ENCODE measurements at regions not wholly inside any gene's neighbourhood (a gene's known extent, or its start where the extent isn't known, plus 50 kb on each side); places are given as distances from the start of the nearest gene placed in this dataset.
A peak's percentile ranks its signal among the peaks of the same experiment; 100 is the strongest.
"Not testable (repeated sequence)": the region's sequence is repeated elsewhere in the genome, so short reads cannot be mapped to it uniquely, and the experiment has no call there.

GRCh38 chr12:24507827-24508226, 441.1 kb downstream of the BCAT1 start:
- no peak for DNase-seq (ENCODE audit: low read depth)

- no peak for DNase-seq (ENCODE audit: low read depth)
Measured at GRCh38 chr12:24505366-24506015, 443.4 kb downstream of the BCAT1 start.

- not testable (repeated sequence) for DNase-seq (ENCODE audit: low read depth)
Measured at GRCh38 chr12:24503477-24503876, 445.4 kb downstream of the BCAT1 start.

DNA sequence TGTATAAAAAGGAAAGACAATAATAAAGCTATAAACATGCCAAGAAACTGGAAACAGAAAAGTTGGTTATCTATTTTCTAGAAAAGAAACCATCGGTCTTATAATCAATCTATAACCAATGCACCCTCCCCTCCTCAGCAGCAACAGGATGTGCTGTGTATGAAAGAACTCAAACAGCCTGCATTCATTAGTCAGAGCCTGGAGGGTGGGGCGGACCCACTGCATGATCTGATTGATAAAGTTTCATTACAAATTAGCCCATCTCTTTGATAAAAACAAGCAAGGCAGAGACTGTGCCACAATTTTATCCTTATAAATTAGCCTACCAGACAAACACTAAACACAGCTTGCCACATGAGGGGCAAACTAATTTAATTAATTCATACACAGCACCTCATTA, 448.1 kb downstream of the BCAT1 start:
- DNase-seq (ENCODE audit: low read depth): no peak

- DNase-seq (ENCODE audit: low read depth): no peak
Measured at GRCh38 chr12:24500421-24500820, 448.5 kb downstream of the BCAT1 start.

DNA sequence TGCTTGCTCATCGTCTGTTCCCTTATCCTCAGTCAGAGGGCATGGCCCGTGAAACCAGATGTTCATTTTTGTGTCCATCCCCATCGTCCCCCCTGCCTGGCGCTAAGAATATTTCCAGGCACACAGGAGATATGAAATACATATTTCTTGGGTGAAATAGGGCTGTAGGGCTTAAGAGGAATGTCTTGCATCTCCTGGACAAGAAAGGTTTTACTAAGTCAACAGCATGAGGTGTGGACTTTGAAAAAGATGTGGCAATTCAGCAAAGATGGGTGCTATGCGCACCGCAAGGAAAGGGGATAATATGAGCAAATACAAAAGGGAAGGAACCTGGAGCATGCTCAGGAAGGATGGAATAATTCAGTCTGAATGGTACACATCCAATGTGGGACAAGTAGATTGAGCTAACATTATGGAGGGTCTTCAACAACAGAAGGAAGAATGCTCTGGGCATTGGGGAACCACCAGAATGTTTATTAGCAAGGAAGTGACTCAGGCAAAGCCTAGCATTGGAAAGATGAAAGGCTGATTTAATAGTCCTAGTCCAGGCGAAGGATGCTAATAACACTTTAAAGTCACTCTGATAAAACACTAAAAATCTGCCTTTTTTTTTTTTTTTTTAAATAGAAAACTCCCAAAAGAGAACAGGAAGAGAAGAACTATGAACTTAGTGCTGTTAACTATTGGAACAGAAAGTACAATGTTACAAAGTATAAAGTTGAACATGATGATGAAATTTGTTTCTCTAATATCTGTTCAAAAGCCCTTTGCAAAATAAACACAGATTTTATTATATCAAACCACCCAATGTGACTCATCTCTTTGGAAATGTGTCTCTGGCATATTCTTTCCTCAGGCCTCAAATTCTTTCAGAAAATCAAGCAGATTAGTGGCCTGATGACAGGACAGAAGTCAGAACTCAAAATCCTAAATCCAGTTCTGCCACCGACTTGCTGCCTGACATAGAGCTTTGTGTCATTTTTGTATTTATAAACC, 449.5 kb downstream of the BCAT1 start:
- peak; percentile 57 for DNase-seq (ENCODE audit: low read depth)

GRCh38 chr12:24496755-24497154, 452.1 kb downstream of the BCAT1 start:
- no peak for DNase-seq (ENCODE audit: low read depth)

GRCh38 chr12:24494401-24494800, 454.5 kb downstream of the BCAT1 start:
- no peak for DNase-seq (ENCODE audit: low read depth)

GRCh38 chr12:24491968-24492367, 456.9 kb downstream of the BCAT1 start:
- no peak for DNase-seq (ENCODE audit: low read depth)

DNA sequence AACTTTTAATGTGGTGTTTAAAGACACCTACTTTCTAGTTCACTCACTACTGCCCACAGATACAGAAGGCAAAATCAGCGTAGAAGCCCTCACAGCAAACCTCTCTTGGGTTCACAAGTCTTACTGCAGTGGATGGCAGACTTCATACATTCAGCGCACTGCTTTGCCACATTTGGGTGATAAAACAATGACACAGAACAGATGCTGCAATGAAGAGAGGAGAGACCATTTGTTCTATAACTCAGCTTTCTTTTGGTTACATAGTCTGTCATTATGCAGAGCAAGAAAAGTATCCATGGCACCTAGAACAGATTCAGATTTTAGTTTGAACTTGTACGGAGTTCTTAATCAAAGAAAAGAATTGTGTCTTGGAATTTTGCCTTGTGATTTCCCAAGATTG, 459.0 kb downstream of the BCAT1 start:
- DNase-seq (ENCODE audit: low read depth): no peak

GRCh38 chr12:24488906-24489619, 459.8 kb downstream of the BCAT1 start:
- DNase-seq (ENCODE audit: low read depth): no peak

DNA sequence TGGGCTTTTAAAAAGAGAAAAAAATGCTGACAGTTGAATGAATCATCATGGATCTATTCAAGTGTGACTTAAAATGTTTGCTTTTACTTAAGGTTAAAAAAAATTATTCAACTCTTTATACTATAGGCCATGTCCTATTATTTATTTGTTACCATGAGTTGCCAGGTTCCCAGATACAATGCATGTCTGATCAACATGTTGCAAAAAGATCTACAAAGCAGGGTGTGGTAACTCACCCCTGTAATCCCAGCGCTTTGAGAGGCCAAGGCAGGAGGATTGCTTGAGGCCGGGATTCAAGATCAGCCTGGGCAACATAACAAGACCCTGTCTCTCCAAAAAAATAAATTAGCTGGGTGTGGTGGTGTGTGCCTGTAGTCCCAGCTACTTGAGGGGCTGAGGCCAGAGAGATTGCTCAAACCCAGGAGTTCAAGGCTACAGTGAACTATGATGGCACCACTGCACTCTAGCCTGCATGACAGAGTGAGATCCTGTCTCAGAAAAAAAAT, 460.8 kb downstream of the BCAT1 start:
- no peak for DNase-seq (ENCODE audit: low read depth)

DNA sequence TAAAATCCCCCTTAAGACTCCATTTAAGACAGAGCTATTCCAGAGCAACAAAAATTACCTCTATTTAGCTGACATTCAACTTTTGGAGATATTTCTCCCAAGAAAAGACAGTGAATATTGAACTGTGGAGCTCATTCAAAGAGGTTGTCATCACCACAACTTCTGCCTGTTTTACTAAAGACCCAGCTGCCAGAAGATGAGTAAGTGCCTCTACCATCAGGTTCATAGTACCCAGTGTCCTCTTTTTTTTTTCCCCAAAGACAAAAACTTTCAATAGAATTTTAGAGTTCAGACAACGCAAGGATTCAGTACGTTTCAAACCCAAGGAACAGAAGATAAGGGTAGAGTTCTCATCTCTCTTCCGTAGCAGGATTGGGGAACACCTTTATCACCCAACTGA, 461.3 kb downstream of the BCAT1 start:
- DNase-seq (ENCODE audit: low read depth): no peak

DNA sequence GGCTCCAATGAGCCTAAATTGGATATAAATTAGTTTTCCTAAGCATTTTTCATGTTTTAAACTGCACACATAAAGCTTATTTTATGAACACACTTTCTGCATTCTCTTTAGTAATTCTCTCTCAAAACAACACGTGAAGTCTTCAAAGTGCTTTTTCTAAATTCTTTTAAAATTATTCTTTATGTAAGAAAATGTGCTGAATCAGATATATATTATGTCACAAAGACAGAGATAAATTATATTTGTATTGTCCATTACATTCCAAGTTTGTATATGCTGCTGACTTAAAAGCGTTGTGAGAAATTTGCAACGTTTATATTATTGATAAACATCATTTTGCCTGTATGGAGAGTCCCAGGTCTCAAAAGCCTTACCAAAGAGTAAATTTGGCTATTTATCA, 465.2 kb downstream of the BCAT1 start:
- no peak for DNase-seq (ENCODE audit: low read depth)

GRCh38 chr12:24482882-24483604, 465.9 kb downstream of the BCAT1 start:
- no peak for DNase-seq (ENCODE audit: low read depth)

GRCh38 chr12:24482044-24482443, 466.9 kb downstream of the BCAT1 start:
- no peak for DNase-seq (ENCODE audit: low read depth)

GRCh38 chr12:24480766-24481449, 468.0 kb downstream of the BCAT1 start:
- DNase-seq (ENCODE audit: low read depth): no peak

GRCh38 chr12:24479131-24479530, 469.8 kb downstream of the BCAT1 start:
- no peak for DNase-seq (ENCODE audit: low read depth)

- DNase-seq (ENCODE audit: low read depth): no peak
Measured at GRCh38 chr12:24478254-24478653, 470.6 kb downstream of the BCAT1 start.

DNA sequence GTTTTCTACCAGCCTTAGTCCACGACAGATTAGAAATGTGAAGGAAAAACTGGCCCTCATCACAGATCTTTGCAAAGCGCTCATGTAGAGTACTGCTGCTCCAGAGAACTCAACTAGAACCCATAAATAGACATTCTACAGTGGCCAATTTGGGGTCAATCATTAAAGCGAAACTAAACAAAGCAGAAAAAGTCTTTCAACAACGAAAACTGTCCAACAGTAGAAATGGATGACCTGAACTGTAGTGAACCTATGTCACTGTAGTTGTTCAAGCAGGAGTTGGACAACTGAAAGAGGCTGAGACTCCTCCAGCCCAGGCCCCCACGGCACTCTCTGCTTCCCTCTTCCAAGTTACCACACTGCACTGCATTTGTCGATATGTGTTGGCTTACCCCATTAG, 472.6 kb downstream of the BCAT1 start:
- no peak for DNase-seq (ENCODE audit: low read depth)

GRCh38 chr12:24475337-24475736, 473.6 kb downstream of the BCAT1 start:
- DNase-seq (ENCODE audit: low read depth): no peak

Data from stromal cell of bone marrow (primary cell).